ENCODE measurements at regions not wholly inside any gene's neighbourhood (a gene's known extent, or its start where the extent isn't known, plus 50 kb on each side); places are given as distances from the start of the nearest gene placed in this dataset.
"Not testable (repeated sequence)": the region's sequence is repeated elsewhere in the genome, so short reads cannot be mapped to it uniquely, and the experiment has no call there.

- H3K9ac ChIP-seq (ENCODE audit: low read length), result no peak overlapping the region
- H3K27me3 ChIP-seq (ENCODE audit: control insufficient read depth, insufficient read depth, low read length), result no peaks in the 10 kb centered on the region
- H3K27ac ChIP-seq (ENCODE audit: low read length), result no peak overlapping the region
- H3K4me1 ChIP-seq (ENCODE audit: control insufficient read depth, low read depth, low read length), result no peaks in the 10 kb centered on the region
- no peaks in the 10 kb centered on the region for H3K36me3 ChIP-seq (ENCODE audit: control insufficient read depth, low read depth, low read length)
- no peak overlapping the region for H3K4me3 ChIP-seq (ENCODE audit: low read length)
- H3K9me3 ChIP-seq (ENCODE audit: control insufficient read depth, low read depth, low read length), result peaks cover 3% of the 10 kb centered on the region
Observed at GRCh38 chr1:222377428-222378088, 170.3 kb downstream of the HHIPL2 start.

- not testable (repeated sequence) for H3K27me3 ChIP-seq (ENCODE audit: control insufficient read depth, insufficient read depth, low read length); H3K36me3 ChIP-seq (ENCODE audit: control insufficient read depth, low read depth, low read length); H3K4me1 ChIP-seq (ENCODE audit: control insufficient read depth, low read depth, low read length); H3K9me3 ChIP-seq (ENCODE audit: control insufficient read depth, low read depth, low read length); H3K9ac ChIP-seq (ENCODE audit: low read length); H3K4me3 ChIP-seq (ENCODE audit: low read length); H3K27ac ChIP-seq (ENCODE audit: low read length)
Observed at GRCh38 chr1:222376791-222377190, 171.1 kb downstream of the HHIPL2 start.

GRCh38 chr1:222375701-222376100 is 172.2 kb downstream of the HHIPL2 start:
- H3K9ac ChIP-seq (ENCODE audit: low read length), result no peak overlapping the region
- no peak overlapping the region for H3K4me3 ChIP-seq (ENCODE audit: low read length)
- no peaks in the 10 kb centered on the region for H3K36me3 ChIP-seq (ENCODE audit: control insufficient read depth, low read depth, low read length)
- H3K9me3 ChIP-seq (ENCODE audit: control insufficient read depth, low read depth, low read length), result no peaks in the 10 kb centered on the region
- H3K27me3 ChIP-seq (ENCODE audit: control insufficient read depth, insufficient read depth, low read length), result no peaks in the 10 kb centered on the region
- H3K27ac ChIP-seq (ENCODE audit: low read length), result no peak overlapping the region
- H3K4me1 ChIP-seq (ENCODE audit: control insufficient read depth, low read depth, low read length), result no peaks in the 10 kb centered on the region

GRCh38 chr1:222373831-222374602 is 173.9 kb downstream of the HHIPL2 start:
- Histone ChIP-seq H3K36me3 (ENCODE audit: control insufficient read depth, low read depth, low read length) (no peaks in the 10 kb centered on the region), H3K4me1 (ENCODE audit: control insufficient read depth, low read depth, low read length) (no peaks in the 10 kb centered on the region), H3K4me3 (ENCODE audit: low read length) (no peak overlapping the region), H3K27ac (ENCODE audit: low read length) (no peak overlapping the region), H3K9ac (ENCODE audit: low read length) (no peak overlapping the region), H3K9me3 (ENCODE audit: control insufficient read depth, low read depth, low read length) (no peaks in the 10 kb centered on the region), H3K27me3 (ENCODE audit: control insufficient read depth, insufficient read depth, low read length) (no peaks in the 10 kb centered on the region)

- no peak overlapping the region for H3K4me3 ChIP-seq (ENCODE audit: low read length)
- H3K27me3 ChIP-seq (ENCODE audit: control insufficient read depth, insufficient read depth, low read length), result no peaks in the 10 kb centered on the region
- H3K27ac ChIP-seq (ENCODE audit: low read length), result no peak overlapping the region
- no peak overlapping the region for H3K9ac ChIP-seq (ENCODE audit: low read length)
- H3K36me3 ChIP-seq (ENCODE audit: control insufficient read depth, low read depth, low read length), result no peaks in the 10 kb centered on the region
- H3K4me1 ChIP-seq (ENCODE audit: control insufficient read depth, low read depth, low read length), result no peaks in the 10 kb centered on the region
- no peaks in the 10 kb centered on the region for H3K9me3 ChIP-seq (ENCODE audit: control insufficient read depth, low read depth, low read length)
Observed at GRCh38 chr1:222373216-222373615, 174.7 kb downstream of the HHIPL2 start.

DNA sequence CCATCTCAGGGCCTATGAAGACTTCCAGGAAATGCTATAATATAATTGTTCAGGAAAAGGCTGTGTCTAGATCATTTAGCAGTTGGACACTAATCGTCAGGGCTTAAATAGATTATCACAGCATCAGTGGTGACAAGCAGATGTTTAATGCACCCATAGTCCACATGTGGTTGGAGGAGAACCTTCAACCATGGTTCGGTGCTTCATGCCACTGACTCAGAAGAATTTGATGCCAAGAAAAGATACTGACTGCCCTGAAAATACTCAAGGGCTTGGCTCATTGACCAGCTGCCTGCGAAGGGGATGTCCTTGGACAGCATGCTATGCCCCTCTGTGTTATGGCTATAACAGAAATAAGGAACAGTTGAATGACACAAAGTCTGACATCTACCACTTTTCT is 175.7 kb downstream of the HHIPL2 start:
- H3K9ac ChIP-seq (ENCODE audit: low read length), result no peak overlapping the region
- no peak overlapping the region for H3K27ac ChIP-seq (ENCODE audit: low read length)
- no peaks in the 10 kb centered on the region for H3K27me3 ChIP-seq (ENCODE audit: control insufficient read depth, insufficient read depth, low read length)
- no peaks in the 10 kb centered on the region for H3K9me3 ChIP-seq (ENCODE audit: control insufficient read depth, low read depth, low read length)
- no peaks in the 10 kb centered on the region for H3K4me1 ChIP-seq (ENCODE audit: control insufficient read depth, low read depth, low read length)
- no peak overlapping the region for H3K4me3 ChIP-seq (ENCODE audit: low read length)
- no peaks in the 10 kb centered on the region for H3K36me3 ChIP-seq (ENCODE audit: control insufficient read depth, low read depth, low read length)

DNA sequence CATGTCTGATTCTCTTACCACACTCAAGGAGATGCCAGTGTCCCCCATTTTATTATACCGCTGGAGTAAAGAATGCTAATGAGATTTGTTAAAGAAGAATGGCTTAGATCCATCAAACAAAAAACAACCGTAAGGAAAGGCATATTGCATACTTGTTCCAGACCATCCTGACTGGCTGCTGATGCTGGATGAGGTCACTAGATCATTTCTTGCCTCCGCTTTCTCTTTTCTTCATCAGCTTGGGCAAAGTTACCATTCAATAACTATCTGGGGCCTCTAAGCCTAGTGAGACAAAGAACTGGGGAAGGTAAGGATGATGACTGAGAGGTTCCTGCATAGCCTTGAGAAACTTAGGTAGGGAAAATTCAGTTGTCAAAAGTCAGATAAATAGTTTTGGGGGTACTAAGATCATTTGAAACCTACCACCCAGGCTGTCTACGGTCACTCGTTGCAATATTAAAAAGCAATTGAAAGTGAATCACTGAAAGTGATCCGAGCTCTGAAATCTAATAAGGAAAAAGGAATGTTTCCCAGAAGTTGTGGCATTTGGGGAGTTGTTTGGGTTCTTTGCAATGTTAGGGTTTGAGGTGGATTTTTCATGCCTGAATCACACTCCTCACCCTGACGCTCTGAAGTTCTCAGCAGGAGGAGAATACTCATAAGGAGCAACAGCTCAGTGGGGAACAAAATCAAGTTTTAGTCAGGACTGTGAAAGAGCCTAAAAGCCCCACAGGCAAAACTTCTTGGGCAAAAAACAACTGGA is 176.8 kb downstream of the HHIPL2 start:
- Histone ChIP-seq H3K27ac (ENCODE audit: low read length) (no peak overlapping the region), H3K9me3 (ENCODE audit: control insufficient read depth, low read depth, low read length) (no peaks in the 10 kb centered on the region), H3K36me3 (ENCODE audit: control insufficient read depth, low read depth, low read length) (no peaks in the 10 kb centered on the region), H3K9ac (ENCODE audit: low read length) (no peak overlapping the region), H3K4me1 (ENCODE audit: control insufficient read depth, low read depth, low read length) (no peaks in the 10 kb centered on the region), H3K27me3 (ENCODE audit: control insufficient read depth, insufficient read depth, low read length) (no peaks in the 10 kb centered on the region), H3K4me3 (ENCODE audit: low read length) (no peak overlapping the region)

DNA sequence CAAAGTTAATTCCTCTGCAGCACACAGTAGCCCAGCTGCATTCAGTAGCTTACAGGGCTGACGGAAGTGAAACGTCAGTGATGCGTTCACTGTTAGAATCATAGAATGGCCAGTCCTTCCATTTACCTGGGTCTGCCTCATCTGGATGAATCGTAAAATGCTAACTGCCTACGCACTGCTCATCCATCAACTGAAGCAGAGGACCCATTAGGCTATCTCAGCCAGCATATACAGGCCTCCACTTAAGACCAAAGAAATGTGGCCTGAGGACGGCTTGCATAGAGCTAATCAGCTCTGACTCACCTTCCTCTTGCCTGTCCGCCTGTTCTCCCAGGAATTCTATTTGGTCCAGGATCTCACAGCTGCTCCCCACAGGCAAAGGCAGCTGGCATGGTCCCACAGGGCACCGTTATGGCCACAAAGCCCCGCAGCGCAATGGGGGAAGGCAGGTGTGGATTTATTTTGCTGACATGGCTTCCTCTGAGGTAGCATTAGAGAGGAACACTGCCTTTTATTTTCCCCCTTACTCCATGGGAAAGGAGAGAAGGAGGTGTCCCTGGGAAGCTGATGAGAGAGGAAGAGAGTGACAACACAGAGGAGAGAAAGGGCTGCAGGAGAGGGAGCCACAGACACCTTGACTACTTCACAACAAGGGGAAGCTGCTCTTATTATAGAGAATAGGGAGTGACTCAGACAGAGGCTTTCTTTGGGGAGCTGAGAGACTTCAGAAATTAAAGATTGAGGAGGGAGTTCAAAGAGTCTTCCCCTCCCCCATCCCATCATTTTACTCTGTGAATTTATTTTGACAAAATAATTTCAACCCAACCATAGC is 177.6 kb downstream of the HHIPL2 start:
- Histone ChIP-seq H3K9me3 (ENCODE audit: control insufficient read depth, low read depth, low read length) (no peaks in the 10 kb centered on the region), H3K27ac (ENCODE audit: low read length) (no peak overlapping the region), H3K9ac (ENCODE audit: low read length) (no peak overlapping the region), H3K36me3 (ENCODE audit: control insufficient read depth, low read depth, low read length) (no peaks in the 10 kb centered on the region), H3K27me3 (ENCODE audit: control insufficient read depth, insufficient read depth, low read length) (no peaks in the 10 kb centered on the region), H3K4me1 (ENCODE audit: control insufficient read depth, low read depth, low read length) (no peaks in the 10 kb centered on the region), H3K4me3 (ENCODE audit: low read length) (no peak overlapping the region)

DNA sequence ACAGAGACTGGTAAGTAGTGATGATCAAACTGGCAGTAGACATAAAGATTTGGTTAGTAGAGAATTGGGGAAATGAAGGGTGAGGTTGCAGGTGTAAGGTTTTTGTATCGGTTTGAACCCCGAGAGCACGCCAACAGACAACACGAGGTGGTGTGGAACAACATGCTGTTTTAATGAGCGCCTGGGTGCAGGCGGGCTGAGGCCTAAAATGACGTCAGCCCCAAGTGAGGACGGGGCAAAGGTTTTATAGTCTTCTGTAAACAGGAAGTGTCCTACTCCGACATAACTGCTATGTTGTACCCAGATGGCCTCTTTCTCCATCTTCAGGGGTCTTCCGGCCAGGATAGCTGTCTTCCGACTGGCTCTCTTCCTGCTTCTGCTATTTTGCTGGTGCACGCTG is 178.8 kb downstream of the HHIPL2 start:
- Histone ChIP-seq H3K9me3 (ENCODE audit: control insufficient read depth, low read depth, low read length) (no peaks in the 10 kb centered on the region), H3K4me1 (ENCODE audit: control insufficient read depth, low read depth, low read length) (no peaks in the 10 kb centered on the region), H3K9ac (ENCODE audit: low read length) (no peak overlapping the region), H3K4me3 (ENCODE audit: low read length) (no peak overlapping the region), H3K36me3 (ENCODE audit: control insufficient read depth, low read depth, low read length) (no peaks in the 10 kb centered on the region), H3K27me3 (ENCODE audit: control insufficient read depth, insufficient read depth, low read length) (no peaks in the 10 kb centered on the region), H3K27ac (ENCODE audit: low read length) (no peak overlapping the region)

DNA sequence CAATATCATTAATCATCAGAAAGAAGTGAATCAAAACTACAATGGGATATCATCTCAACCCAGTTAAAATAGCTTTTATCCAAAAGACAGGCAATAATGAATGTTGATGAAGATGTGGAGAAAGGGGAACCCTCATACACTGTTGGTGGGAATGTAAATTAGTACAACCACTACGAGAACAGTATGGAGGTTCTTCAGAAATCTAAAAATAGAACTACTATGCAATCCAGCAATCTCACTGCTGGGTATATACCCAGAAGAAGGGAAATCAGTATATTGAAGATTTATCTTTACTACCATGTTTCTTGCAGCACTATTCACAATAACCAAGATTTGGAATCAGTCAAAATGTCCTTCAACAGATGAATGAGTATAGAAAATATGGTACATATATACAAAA is 189.8 kb downstream of the HHIPL2 start:
- Histone ChIP-seq H3K27me3 (ENCODE audit: control insufficient read depth, insufficient read depth, low read length) (no peaks in the 10 kb centered on the region), H3K4me1 (ENCODE audit: control insufficient read depth, low read depth, low read length) (no peaks in the 10 kb centered on the region), H3K9me3 (ENCODE audit: control insufficient read depth, low read depth, low read length) (no peaks in the 10 kb centered on the region), H3K27ac (ENCODE audit: low read length) (no peak overlapping the region), H3K4me3 (ENCODE audit: low read length) (no peak overlapping the region), H3K9ac (ENCODE audit: low read length) (no peak overlapping the region), H3K36me3 (ENCODE audit: control insufficient read depth, low read depth, low read length) (no peaks in the 10 kb centered on the region)

DNA sequence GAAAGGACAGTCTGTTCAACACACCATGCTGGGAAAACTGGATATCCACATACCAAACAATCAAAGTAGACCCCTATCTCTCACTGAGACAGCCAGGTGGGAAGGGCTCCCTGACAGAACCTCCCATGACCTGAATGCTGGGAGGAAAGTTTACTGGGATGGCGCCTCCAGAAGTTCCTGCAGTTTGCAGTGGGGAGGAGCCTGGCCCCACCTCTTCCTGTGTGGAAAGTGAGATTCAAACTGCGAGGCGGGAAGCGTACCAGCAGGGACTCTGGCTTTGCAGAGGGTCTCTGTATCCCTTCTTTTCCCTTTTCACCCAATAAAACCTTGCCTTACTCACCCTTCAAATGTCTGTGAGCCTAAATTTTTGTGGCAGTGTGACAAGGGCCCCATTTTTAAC is 190.7 kb downstream of the HHIPL2 start:
- Histone ChIP-seq H3K9me3 (ENCODE audit: control insufficient read depth, low read depth, low read length) (no peaks in the 10 kb centered on the region), H3K4me3 (ENCODE audit: low read length) (no peak overlapping the region), H3K27me3 (ENCODE audit: control insufficient read depth, insufficient read depth, low read length) (no peaks in the 10 kb centered on the region), H3K27ac (ENCODE audit: low read length) (no peak overlapping the region), H3K9ac (ENCODE audit: low read length) (no peak overlapping the region), H3K4me1 (ENCODE audit: control insufficient read depth, low read depth, low read length) (no peaks in the 10 kb centered on the region), H3K36me3 (ENCODE audit: control insufficient read depth, low read depth, low read length) (no peaks in the 10 kb centered on the region)
